Dendritic cell treated with granulocyte-macrophage colony-stimulating factor and Interleukin-4, amounts not matched to agents 40 ng/mL and 50 ng/mL, for 4 days (primary cell): ENCODE measurements at regions not wholly inside any gene's neighbourhood (a gene's known extent, or its start where the extent isn't known, plus 50 kb on each side); places are given as distances from the start of the nearest gene placed in this dataset.
"Not testable (repeated sequence)": the region's sequence is repeated elsewhere in the genome, so short reads cannot be mapped to it uniquely, and the experiment has no call there.

ENCODE experiments used
- H3K27ac Mint-ChIP-seq: one replicate; pipeline ENCODE4 v1.8.0; 2022; ENCODE audit warnings: mild to moderate bottlenecking, mixed read lengths
- H3K27me3 Mint-ChIP-seq: one replicate; pipeline ENCODE4 v1.8.0; 2022; ENCODE audit warnings: mild to moderate bottlenecking, mixed read lengths
- H3K36me3 Mint-ChIP-seq: one replicate; pipeline ENCODE4 v1.8.0; 2022; ENCODE audit warnings: low read depth, mixed read lengths
- H3K4me1 Mint-ChIP-seq: one replicate; pipeline ENCODE4 v1.8.0; 2022; ENCODE audit warnings: low read depth, mixed read lengths
- H3K4me3 Mint-ChIP-seq: one replicate; pipeline ENCODE4 v1.8.0; 2022; ENCODE audit warnings: mild to moderate bottlenecking, moderate library complexity, mixed read lengths
- H3K9me3 Mint-ChIP-seq: one replicate; pipeline ENCODE4 v1.8.0; 2022; ENCODE audit warnings: mixed read lengths
- intact Hi-C: fragments of 100-400 bp; cut with micrococcal nuclease; formaldehyde crosslinking; loops from one replicate; pipeline ENCODE4 v1.15.0; 2022

DNA sequence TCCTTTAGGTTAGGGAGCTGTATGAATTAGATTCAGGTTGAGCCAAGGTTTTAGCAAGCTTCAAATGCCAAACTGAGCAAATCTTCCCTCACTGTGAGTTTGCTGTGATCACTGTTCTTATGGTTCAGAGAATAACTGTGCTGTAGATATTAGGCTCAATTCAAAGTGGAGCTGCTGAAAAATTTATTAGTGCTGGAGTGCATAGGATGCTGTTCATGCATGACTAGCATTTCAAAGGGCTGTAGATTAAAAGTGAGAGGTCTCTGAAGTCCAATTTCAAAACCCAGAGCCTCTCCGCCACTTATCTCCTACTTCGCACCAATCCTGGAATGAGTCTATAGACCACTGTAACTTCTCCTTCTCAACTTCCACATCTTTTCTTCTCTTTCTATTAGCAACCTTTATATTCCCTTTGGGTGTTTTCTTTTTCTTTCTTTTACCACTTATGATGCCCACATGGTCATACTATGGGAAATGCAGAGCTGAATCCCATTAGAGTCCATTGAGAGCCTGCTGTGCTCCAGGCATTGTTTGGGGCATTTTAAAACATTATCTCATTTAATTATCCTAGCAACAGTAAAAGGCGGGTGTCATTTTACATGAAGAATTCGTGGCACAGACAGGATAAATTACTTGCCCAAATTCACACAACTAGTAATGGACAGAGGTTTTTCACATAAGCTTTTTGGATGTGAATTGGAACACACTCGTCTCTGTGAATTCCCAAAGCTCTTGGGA is 77.5 kb upstream of the EEA1 start:
- peaks cover 7% of the 10 kb centered on the region for H3K4me1 Mint-ChIP-seq
- no peaks in the 10 kb centered on the region for H3K27me3 Mint-ChIP-seq
- intact Hi-C loops = no loop called here
- H3K27ac Mint-ChIP-seq = no peak overlapping the region
- H3K36me3 Mint-ChIP-seq = no peaks in the 10 kb centered on the region
- no peaks in the 10 kb centered on the region for H3K9me3 Mint-ChIP-seq
- no peak overlapping the region for H3K4me3 Mint-ChIP-seq

DNA sequence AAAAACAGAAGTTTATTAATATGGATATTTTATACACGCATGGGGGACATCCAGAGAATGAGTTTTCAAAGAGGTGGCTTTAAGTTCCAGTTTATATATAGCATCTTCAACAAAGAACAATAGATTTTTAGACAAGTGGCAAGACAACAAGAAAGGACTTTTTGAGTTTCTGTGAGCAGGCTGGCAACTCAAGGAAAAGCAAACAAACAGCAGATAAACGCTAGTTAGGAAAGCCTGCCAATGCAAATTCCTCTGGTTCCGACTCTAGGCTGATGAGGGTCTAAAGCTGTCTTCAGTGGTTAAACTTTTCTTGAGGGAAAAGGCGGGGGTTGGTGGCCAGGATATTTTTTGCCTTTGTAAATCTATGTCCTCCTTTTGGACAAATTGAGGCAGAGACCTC is 78.4 kb upstream of the EEA1 start:
- Mint-ChIP-seq H3K27me3 (no peaks in the 10 kb centered on the region), H3K9me3 (no peaks in the 10 kb centered on the region), H3K27ac (no peak overlapping the region), H3K4me1 (peaks cover 2% of the 10 kb centered on the region), H3K36me3 (no peaks in the 10 kb centered on the region), H3K4me3 (no peak overlapping the region)
- intact Hi-C loops = no loop called here

DNA sequence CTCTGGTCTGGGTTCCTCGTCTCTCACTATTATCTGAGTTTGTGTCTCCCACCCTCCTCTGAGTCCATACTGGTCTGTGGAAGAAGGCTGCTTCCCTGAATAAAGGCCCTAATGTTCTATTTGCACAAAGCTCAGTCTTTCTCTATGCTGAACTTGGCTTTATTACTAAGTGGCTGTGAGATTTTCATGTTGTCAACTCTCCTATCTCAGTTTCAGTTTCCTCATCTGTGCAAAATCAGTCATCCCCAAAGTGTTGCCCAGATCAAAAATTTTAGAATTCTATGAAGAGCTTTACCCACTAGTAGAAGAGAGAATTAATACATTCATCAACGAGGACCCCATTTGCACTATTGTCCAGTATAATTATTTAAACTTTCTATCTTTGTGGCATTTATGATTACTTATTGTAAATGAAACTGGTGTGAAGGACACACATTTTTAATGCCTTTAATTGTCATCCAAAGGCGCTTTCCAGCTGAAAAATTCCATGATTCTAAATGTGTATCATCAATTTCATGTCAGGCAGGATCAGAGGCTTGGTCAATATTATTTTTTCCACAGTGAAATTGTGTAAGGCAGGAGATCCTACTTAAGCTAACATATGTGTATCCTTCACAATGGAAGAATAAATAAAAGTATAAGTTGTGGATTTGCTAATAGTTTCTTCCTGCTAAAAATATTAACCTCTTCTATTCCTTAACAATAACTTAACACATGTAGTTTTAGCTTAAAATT is 79.1 kb upstream of the EEA1 start:
- intact Hi-C loops = no loop called here
- Mint-ChIP-seq H3K4me1 (no peaks in the 10 kb centered on the region), H3K4me3 (no peak overlapping the region), H3K27ac (no peak overlapping the region), H3K27me3 (no peaks in the 10 kb centered on the region), H3K36me3 (no peaks in the 10 kb centered on the region), H3K9me3 (no peaks in the 10 kb centered on the region)

DNA sequence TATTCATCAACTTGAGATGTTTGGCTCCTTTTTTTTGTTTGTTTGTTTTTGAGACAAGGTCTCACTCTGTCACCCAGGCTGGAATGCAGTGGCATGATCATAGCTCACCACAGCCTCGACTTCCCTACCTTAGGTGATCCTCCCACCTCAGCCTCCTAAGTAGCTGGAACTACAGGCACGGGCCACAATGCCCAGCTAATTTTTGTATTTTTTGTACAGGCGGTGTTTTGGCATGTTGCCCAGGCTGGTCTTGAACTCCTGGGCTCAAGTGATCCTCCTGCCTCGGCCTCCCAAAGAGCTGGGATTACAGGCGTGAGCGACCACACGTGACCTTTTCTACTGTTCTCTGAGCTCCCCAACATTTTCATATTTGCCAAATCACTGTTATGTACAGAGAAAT is 79.8 kb upstream of the EEA1 start:
- H3K36me3 Mint-ChIP-seq, H3K4me1 Mint-ChIP-seq, H3K4me3 Mint-ChIP-seq, H3K9me3 Mint-ChIP-seq, H3K27ac Mint-ChIP-seq, intact Hi-C loops, H3K27me3 Mint-ChIP-seq: not testable (repeated sequence)

GRCh38 chr12:93009533-93009932 is 80.4 kb upstream of the EEA1 start:
- Mint-ChIP-seq H3K4me1 (peaks cover 6% of the 10 kb centered on the region), H3K27ac (no peak overlapping the region), H3K36me3 (no peaks in the 10 kb centered on the region), H3K4me3 (no peak overlapping the region), H3K9me3 (no peaks in the 10 kb centered on the region), H3K27me3 (no peaks in the 10 kb centered on the region)
- intact Hi-C loops = no loop called here

GRCh38 chr12:93010461-93010860 is 81.4 kb upstream of the EEA1 start:
- Mint-ChIP-seq H3K4me1 (peaks cover 8% of the 10 kb centered on the region), H3K27ac (no peak overlapping the region), H3K4me3 (no peak overlapping the region)

GRCh38 chr12:93011100-93011499 is 82.0 kb upstream of the EEA1 start:
- intact Hi-C loops = no loop called here
- H3K9me3 Mint-ChIP-seq = no peaks in the 10 kb centered on the region
- no peaks in the 10 kb centered on the region for H3K27me3 Mint-ChIP-seq
- no peak overlapping the region for H3K27ac Mint-ChIP-seq
- H3K4me3 Mint-ChIP-seq = no peak overlapping the region
- no peaks in the 10 kb centered on the region for H3K36me3 Mint-ChIP-seq
- peaks cover 8% of the 10 kb centered on the region for H3K4me1 Mint-ChIP-seq

More at GRCh38 chr12:93010461-93010860, 81.4 kb upstream of the EEA1 start:
- Mint-ChIP-seq H3K27me3 (no peaks in the 10 kb centered on the region), H3K9me3 (no peaks in the 10 kb centered on the region), H3K36me3 (no peaks in the 10 kb centered on the region)
- intact Hi-C loops = no loop called here

GRCh38 chr12:93015871-93016751 is 87.0 kb upstream of the EEA1 start:
- Mint-ChIP-seq H3K27me3 (no peaks in the 10 kb centered on the region), H3K4me1 (peaks cover 8% of the 10 kb centered on the region), H3K9me3 (no peaks in the 10 kb centered on the region), H3K36me3 (no peaks in the 10 kb centered on the region), H3K4me3 (no peak overlapping the region), H3K27ac (no peak overlapping the region)
- intact Hi-C loops = no loop called here

- H3K27me3 Mint-ChIP-seq = no peaks in the 10 kb centered on the region
- intact Hi-C loops = no loop called here
- H3K4me1 Mint-ChIP-seq = peaks cover 8% of the 10 kb centered on the region
- H3K27ac Mint-ChIP-seq = no peak overlapping the region
- H3K36me3 Mint-ChIP-seq = no peaks in the 10 kb centered on the region
- no peaks in the 10 kb centered on the region for H3K9me3 Mint-ChIP-seq
- no peak overlapping the region for H3K4me3 Mint-ChIP-seq
Measured at GRCh38 chr12:93016752-93017350, 87.8 kb upstream of the EEA1 start.

- no peaks in the 10 kb centered on the region for H3K36me3 Mint-ChIP-seq
- H3K27ac Mint-ChIP-seq = no peak overlapping the region
- H3K4me3 Mint-ChIP-seq = no peak overlapping the region
- H3K4me1 Mint-ChIP-seq = peaks cover 8% of the 10 kb centered on the region
- intact Hi-C loops = no loop called here
- H3K27me3 Mint-ChIP-seq = no peaks in the 10 kb centered on the region
- H3K9me3 Mint-ChIP-seq = no peaks in the 10 kb centered on the region
Measured at GRCh38 chr12:93018610-93019009, 89.5 kb upstream of the EEA1 start.

- Mint-ChIP-seq H3K36me3 (no peaks in the 10 kb centered on the region), H3K4me3 (no peak overlapping the region), H3K9me3 (no peaks in the 10 kb centered on the region), H3K27me3 (no peaks in the 10 kb centered on the region), H3K27ac (no peak overlapping the region), H3K4me1 (peaks cover 4% of the 10 kb centered on the region)
- intact Hi-C loops = no loop called here
Measured at GRCh38 chr12:93019212-93019927, 90.3 kb upstream of the EEA1 start.

GRCh38 chr12:93019975-93020630 is 91.0 kb upstream of the EEA1 start:
- Mint-ChIP-seq H3K36me3 (no peaks in the 10 kb centered on the region), H3K4me3 (no peak overlapping the region), H3K27ac (no peak overlapping the region), H3K4me1 (no peaks in the 10 kb centered on the region), H3K27me3 (no peaks in the 10 kb centered on the region), H3K9me3 (no peaks in the 10 kb centered on the region)
- intact Hi-C loops = no loop called here
